ENCODE measurements at regions not wholly inside any gene's neighbourhood (a gene's known extent, or its start where the extent isn't known, plus 50 kb on each side); places are given as distances from the start of the nearest gene placed in this dataset.

DNA sequence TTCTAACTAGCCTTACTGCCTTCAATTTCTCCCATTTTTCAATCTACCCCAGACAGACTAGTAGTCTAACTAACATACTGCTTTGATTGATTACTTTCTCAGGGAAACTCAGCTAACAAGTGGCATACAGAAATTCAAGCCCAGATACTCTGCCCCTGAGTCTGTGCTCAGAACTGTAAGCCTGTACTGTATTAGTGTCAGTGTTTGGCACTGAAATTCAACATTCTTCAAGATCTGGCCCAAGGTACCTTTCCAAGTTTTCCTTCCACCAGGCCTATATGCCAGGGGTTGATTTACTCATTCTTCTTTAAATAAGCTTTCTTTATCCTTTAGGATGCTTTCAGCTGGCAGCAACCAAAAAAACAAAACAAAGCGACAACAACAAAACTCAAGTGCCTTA is 433.2 kb upstream of the MARCKS start:
- TF ChIP-seq FOS (IDR thresholded peaks at IDR 0.05; ENCODE audit: borderline replicate concordance, insufficient read depth, low read length) (no peak), POLR2AphosphoS5 (IDR thresholded peaks at IDR 0.05; ENCODE audit: insufficient read depth, low read depth, low read length) (no peak), GATA2 (IDR thresholded peaks at IDR 0.05; ENCODE audit: insufficient read depth, insufficient read length, low read depth, low read length) (no peak), CTCF (IDR thresholded peaks at IDR 0.05; ENCODE audit: extremely low read depth in 1 of 2, insufficient read depth in 1 of 2, low read depth in 1 of 2, low read length in 2 of 2) (no peak)
- no peak overlapping the region for H2AFZ ChIP-seq (ENCODE audit: low read depth, low read length)
- no peaks in the 10 kb centered on the region for H4K20me1 ChIP-seq (replicated peaks; ENCODE audit: control insufficient read depth, extremely low read depth, insufficient read depth, low read length)
- H3K9ac ChIP-seq (replicated peaks; ENCODE audit: extremely low read depth, insufficient read depth, low read length) = no peak overlapping the region
- DNase-seq (ENCODE audit: low read depth, low spot score) (no peak), FAIRE-seq (no peak)
- H3K9me1 ChIP-seq (replicated peaks; ENCODE audit: control insufficient read depth, extremely low read depth, insufficient read depth, low read length) = no peaks in the 10 kb centered on the region
- dilution Hi-C loops (cut with MboI; ENCODE audit: extremely low pct_ligation_motif_present, low sequenced_read_pairs) = no loop called here
- H3K79me2 ChIP-seq (ENCODE audit: control insufficient read depth, insufficient read depth, low read length) = no peaks in the 10 kb centered on the region
- H3K36me3 ChIP-seq (ENCODE audit: control insufficient read depth in 2 of 2, extremely low read depth in 1 of 2, insufficient read depth in 2 of 2, low read length in 2 of 2) = no peaks in the 10 kb centered on the region
- H3K27me3 ChIP-seq (ENCODE audit: control insufficient read depth in 2 of 2, insufficient read depth in 2 of 2, low read length in 2 of 2) = no peaks in the 10 kb centered on the region
- intact Hi-C loops (cut with micrococcal nuclease) = no loop called here
- H3K4me2 ChIP-seq (ENCODE audit: insufficient read depth, low read length) = no peak overlapping the region
- H3K4me3 ChIP-seq (replicated peaks in 1 of 3; ENCODE audit: insufficient read depth in 1 of 3, low read depth in 1 of 3, low read length in 3 of 3) = no peak overlapping the region
- H3K9me3 ChIP-seq (replicated peaks; ENCODE audit: control insufficient read depth, insufficient read depth, low read length) = no peaks in the 10 kb centered on the region
- no peak overlapping the region for H3K27ac ChIP-seq (ENCODE audit: insufficient read depth, low read depth, low read length)
- H3K4me1 ChIP-seq (ENCODE audit: control insufficient read depth, extremely low read depth, insufficient read depth, low read length) = no peaks in the 10 kb centered on the region
- POLR2A ChIA-PET = no interaction called here
- CTCF ChIA-PET = interaction anchor here (1.1 kb wide), 1 partner anchor 11 kb away, joined by 3 read pairs; no protein-coding TSS in a partner anchor
- BruUV-seq (replicated peaks) = no TSS peak

GRCh38 chr6:113425977-113426660 is 431.0 kb upstream of the MARCKS start:
- Histone ChIP-seq H3K9ac (replicated peaks; ENCODE audit: extremely low read depth, insufficient read depth, low read length) (no peak overlapping the region), H2AFZ (ENCODE audit: low read depth, low read length) (no peak overlapping the region), H3K79me2 (ENCODE audit: control insufficient read depth, insufficient read depth, low read length) (no peaks in the 10 kb centered on the region), H4K20me1 (replicated peaks; ENCODE audit: control insufficient read depth, extremely low read depth, insufficient read depth, low read length) (no peaks in the 10 kb centered on the region), H3K4me2 (ENCODE audit: insufficient read depth, low read length) (no peak overlapping the region), H3K27me3 (ENCODE audit: control insufficient read depth in 2 of 2, insufficient read depth in 2 of 2, low read length in 2 of 2) (no peaks in the 10 kb centered on the region), H3K9me3 (replicated peaks; ENCODE audit: control insufficient read depth, insufficient read depth, low read length) (no peaks in the 10 kb centered on the region), H3K4me1 (ENCODE audit: control insufficient read depth, extremely low read depth, insufficient read depth, low read length) (no peaks in the 10 kb centered on the region), H3K27ac (ENCODE audit: insufficient read depth, low read depth, low read length) (no peak overlapping the region), H3K9me1 (replicated peaks; ENCODE audit: control insufficient read depth, extremely low read depth, insufficient read depth, low read length) (no peaks in the 10 kb centered on the region), H3K4me3 (replicated peaks in 1 of 3; ENCODE audit: insufficient read depth in 1 of 3, low read depth in 1 of 3, low read length in 3 of 3) (no peak overlapping the region), H3K36me3 (ENCODE audit: control insufficient read depth in 2 of 2, extremely low read depth in 1 of 2, insufficient read depth in 2 of 2, low read length in 2 of 2) (no peaks in the 10 kb centered on the region)
- DNase-seq (ENCODE audit: low read depth, low spot score) (no peak), FAIRE-seq (no peak)
- POLR2A ChIA-PET = no interaction called here
- dilution Hi-C loops (cut with MboI; ENCODE audit: extremely low pct_ligation_motif_present, low sequenced_read_pairs) (no loop called here), intact Hi-C loops (cut with micrococcal nuclease) (no loop called here)
- CTCF ChIA-PET = interaction anchor here (1.4 to 1.7 kb wide), 2 partner anchors 9 to 15 kb away, joined by 3 to 5 read pairs; no protein-coding TSS in a partner anchor
- no TSS peak for BruUV-seq (replicated peaks)
- TF ChIP-seq GATA2 (IDR thresholded peaks at IDR 0.05; ENCODE audit: insufficient read depth, insufficient read length, low read depth, low read length) = no peak
- TF ChIP-seq, protein P1, sequence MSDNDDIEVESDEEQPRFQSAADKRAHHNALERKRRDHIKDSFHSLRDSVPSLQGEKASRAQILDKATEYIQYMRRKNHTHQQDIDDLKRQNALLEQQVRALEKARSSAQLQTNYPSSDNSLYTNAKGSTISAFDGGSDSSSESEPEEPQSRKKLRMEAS (IDR thresholded peaks at IDR 0.05; ENCODE audit: insufficient read depth, insufficient read length) = no peak
- no peak for TF ChIP-seq POLR2A (IDR thresholded peaks at IDR 0.05; ENCODE audit: low read depth, low read length)
- no peak for TF ChIP-seq CTCF (IDR thresholded peaks at IDR 0.05; ENCODE audit: extremely low read depth in 1 of 2, insufficient read depth in 1 of 2, low read depth in 1 of 2, low read length in 2 of 2)

Data from endothelial cell of umbilical vein (primary cell).